ENCODE measurements at regions not wholly inside any gene's neighbourhood (a gene's known extent, or its start where the extent isn't known, plus 50 kb on each side); places are given as distances from the start of the nearest gene placed in this dataset.

DNA sequence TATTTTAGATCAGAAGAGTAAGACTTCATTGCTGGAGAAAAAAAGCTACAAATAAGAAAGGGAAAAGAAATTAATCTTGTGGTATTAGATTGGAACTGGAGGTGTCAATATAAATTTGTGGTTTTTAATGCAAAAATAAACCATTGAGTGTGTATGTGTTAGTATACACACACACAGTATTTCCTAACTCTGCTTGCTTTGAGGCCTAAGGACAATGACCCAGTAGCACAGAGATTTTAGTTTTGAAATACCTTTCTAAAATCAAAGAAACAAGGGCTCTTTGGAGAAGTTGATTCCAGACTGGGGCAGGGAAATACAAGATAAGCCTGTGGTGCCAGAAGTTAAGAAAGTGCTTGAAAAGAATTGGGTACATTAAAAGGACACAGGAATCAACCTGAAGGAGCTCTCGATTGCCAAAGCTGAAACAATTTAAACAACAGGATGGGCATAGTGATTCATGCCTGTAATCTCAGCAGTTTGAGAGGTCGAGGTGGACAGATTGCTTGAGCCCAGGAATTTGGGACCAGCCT is 84.6 kb upstream of the DTNBP1 start:
- no peak for TF ChIP-seq SIN3A (IDR thresholded peaks at IDR 0.05; ENCODE audit: borderline replicate concordance, insufficient read depth, low read depth, low read length)
- TF ChIP-seq, protein P1, sequence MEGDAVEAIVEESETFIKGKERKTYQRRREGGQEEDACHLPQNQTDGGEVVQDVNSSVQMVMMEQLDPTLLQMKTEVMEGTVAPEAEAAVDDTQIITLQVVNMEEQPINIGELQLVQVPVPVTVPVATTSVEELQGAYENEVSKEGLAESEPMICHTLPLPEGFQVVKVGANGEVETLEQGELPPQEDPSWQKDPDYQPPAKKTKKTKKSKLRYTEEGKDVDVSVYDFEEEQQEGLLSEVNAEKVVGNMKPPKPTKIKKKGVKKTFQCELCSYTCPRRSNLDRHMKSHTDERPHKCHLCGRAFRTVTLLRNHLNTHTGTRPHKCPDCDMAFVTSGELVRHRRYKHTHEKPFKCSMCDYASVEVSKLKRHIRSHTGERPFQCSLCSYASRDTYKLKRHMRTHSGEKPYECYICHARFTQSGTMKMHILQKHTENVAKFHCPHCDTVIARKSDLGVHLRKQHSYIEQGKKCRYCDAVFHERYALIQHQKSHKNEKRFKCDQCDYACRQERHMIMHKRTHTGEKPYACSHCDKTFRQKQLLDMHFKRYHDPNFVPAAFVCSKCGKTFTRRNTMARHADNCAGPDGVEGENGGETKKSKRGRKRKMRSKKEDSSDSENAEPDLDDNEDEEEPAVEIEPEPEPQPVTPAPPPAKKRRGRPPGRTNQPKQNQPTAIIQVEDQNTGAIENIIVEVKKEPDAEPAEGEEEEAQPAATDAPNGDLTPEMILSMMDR (IDR thresholded peaks at IDR 0.05): no peak
- DNase-seq (ENCODE audit: low read depth, low spot score) (no peak), ATAC-seq (no peak)
- Histone ChIP-seq H3K36me3 (ENCODE audit: control insufficient read depth, insufficient read depth, low read length) (no peaks in the 10 kb centered on the region; the same call in 1 of the 2 replicates), H3K27me3 (ENCODE audit: control insufficient read depth, insufficient read depth, low read length) (no peaks in the 10 kb centered on the region), H3K9me3 (ENCODE audit: control insufficient read depth, insufficient read depth, low read depth, low read length) (no peaks in the 10 kb centered on the region), H3K27ac (ENCODE audit: low read length) (no peak overlapping the region), H3K4me1 (ENCODE audit: control insufficient read depth, insufficient read depth, low read length) (no peaks in the 10 kb centered on the region), H3K4me3 (ENCODE audit: low read depth in 2 of 2, low read length in 2 of 2) (no peak overlapping the region)
- in situ Hi-C loops (cut with HindIII; ENCODE audit: low pct_unique_long_range_greater_than_20kb, low sequenced_read_pairs): no loop called here
- intact Hi-C loops (cut with micrococcal nuclease; ENCODE audit: unreplicated experiment): no loop called here
- ChIA-PET CTCF (no interaction called here), POLR2A (no interaction called here)
- BruUV-seq (replicated peaks): no TSS peak

- BruUV-seq (replicated peaks): no TSS peak
- Histone ChIP-seq H3K4me3 (ENCODE audit: low read depth in 2 of 2, low read length in 2 of 2) (no peak overlapping the region), H3K4me1 (ENCODE audit: control insufficient read depth, insufficient read depth, low read length) (no peaks in the 10 kb centered on the region), H3K9me3 (ENCODE audit: control insufficient read depth, insufficient read depth, low read depth, low read length) (no peaks in the 10 kb centered on the region), H3K36me3 (ENCODE audit: control insufficient read depth, insufficient read depth, low read length) (no peaks in the 10 kb centered on the region; the same call in 1 of the 2 replicates), H3K27me3 (ENCODE audit: control insufficient read depth, insufficient read depth, low read length) (no peaks in the 10 kb centered on the region), H3K27ac (ENCODE audit: low read length) (no peak overlapping the region)
- ATAC-seq: no peak
- in situ Hi-C loops (cut with HindIII; ENCODE audit: low pct_unique_long_range_greater_than_20kb, low sequenced_read_pairs) (no loop called here), intact Hi-C loops (cut with micrococcal nuclease; ENCODE audit: unreplicated experiment) (no loop called here)
- TF ChIP-seq, protein P1 (IDR thresholded peaks at IDR 0.05): no peak
- TF ChIP-seq POLR2AphosphoS5 (IDR thresholded peaks at IDR 0.05; ENCODE audit: low read depth, low read length): no peak
- TF ChIP-seq SIN3A (IDR thresholded peaks at IDR 0.05; ENCODE audit: borderline replicate concordance, insufficient read depth, low read depth, low read length): no peak
- TF ChIP-seq REST (IDR thresholded peaks at IDR 0.05; ENCODE audit: insufficient read depth in 1 of 2, low read depth in 2 of 2, low read length in 1 of 2): no peak
- TF ChIP-seq TCF7L2 (IDR thresholded peaks at IDR 0.05; ENCODE audit: low read depth, low read length): no peak
- DNase-seq (ENCODE audit: low read depth, low spot score): no peak
- POLR2A ChIA-PET: no interaction called here
- CTCF ChIA-PET: no interaction called here
These were observed 83.0 kb upstream of the DTNBP1 start for GRCh38 chr6:15745781-15746180.

Measured in Panc1 (cell line).